ENCODE measurements at regions not wholly inside any gene's neighbourhood (a gene's known extent, or its start where the extent isn't known, plus 50 kb on each side); places are given as distances from the start of the nearest gene placed in this dataset.

DNA sequence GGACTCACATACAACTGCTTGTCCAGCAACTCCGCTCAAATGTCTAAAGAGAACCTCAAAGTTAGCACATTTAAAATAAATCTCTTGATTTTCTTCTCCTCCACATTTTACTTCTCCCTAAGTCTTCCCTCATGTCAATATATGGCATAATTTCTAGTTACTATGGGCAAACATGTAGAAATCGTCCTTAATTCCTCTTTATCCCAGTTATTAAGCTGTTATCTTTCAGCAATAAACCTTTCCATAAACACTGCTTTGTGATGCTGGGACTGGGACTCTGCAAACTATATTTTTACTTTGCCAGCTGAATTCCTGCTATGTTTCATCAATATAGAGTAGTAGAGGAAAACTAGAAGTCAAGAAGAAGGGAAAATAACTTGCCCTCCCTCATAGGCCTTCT lies 99.7 kb downstream of the KCNRG start:
- H3K27me3 Mint-ChIP-seq, result no peaks in the 10 kb centered on the region
- peaks cover 7% of the 10 kb centered on the region for H3K4me1 Mint-ChIP-seq
- POLR2A ChIA-PET, result no interaction called here
- H3K9me3 Mint-ChIP-seq, result no peaks in the 10 kb centered on the region
- H3K36me3 Mint-ChIP-seq (ENCODE audit: low read depth), result peaks cover 10% of the 10 kb centered on the region
- H3K27ac Mint-ChIP-seq, result no peak overlapping the region
- H3K4me3 Mint-ChIP-seq, result no peak overlapping the region
- CTCF ChIA-PET, result interaction anchor here (0.8 to 1.4 kb wide), 3 partner anchors 11 to 33 kb away, joined by 3 read pairs; no protein-coding TSS in a partner anchor
- DNase-seq, result no peak

DNA sequence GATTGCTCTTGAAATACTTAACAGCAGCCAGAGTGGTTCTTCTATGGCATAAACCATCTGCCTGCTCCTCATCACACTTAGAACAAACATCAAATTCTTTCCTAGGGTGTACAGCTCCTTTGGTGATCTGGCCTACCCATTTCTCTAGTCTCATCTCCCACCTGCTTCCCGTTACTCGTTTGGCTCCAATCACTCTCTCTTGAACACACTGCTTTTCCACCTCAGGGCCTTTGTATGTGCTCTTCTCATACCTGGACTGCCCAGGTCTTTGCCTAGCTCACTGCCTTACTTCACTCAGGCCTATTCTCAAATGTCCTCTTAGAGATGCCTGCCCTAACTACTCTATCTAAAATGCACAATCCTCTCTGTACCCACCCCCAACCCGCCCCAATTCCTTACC lies 100.5 kb downstream of the KCNRG start:
- Mint-ChIP-seq H3K9me3 (no peaks in the 10 kb centered on the region), H3K27me3 (no peaks in the 10 kb centered on the region), H3K4me1 (peaks cover 5% of the 10 kb centered on the region), H3K4me3 (no peak overlapping the region), H3K36me3 (ENCODE audit: low read depth) (peaks cover 9% of the 10 kb centered on the region), H3K27ac (no peak overlapping the region)
- CTCF ChIA-PET, result interaction anchor here (0.8 to 1.4 kb wide), 3 partner anchors 11 to 34 kb away, joined by 3 read pairs; no protein-coding TSS in a partner anchor
- POLR2A ChIA-PET, result no interaction called here
- no peak for DNase-seq

DNA sequence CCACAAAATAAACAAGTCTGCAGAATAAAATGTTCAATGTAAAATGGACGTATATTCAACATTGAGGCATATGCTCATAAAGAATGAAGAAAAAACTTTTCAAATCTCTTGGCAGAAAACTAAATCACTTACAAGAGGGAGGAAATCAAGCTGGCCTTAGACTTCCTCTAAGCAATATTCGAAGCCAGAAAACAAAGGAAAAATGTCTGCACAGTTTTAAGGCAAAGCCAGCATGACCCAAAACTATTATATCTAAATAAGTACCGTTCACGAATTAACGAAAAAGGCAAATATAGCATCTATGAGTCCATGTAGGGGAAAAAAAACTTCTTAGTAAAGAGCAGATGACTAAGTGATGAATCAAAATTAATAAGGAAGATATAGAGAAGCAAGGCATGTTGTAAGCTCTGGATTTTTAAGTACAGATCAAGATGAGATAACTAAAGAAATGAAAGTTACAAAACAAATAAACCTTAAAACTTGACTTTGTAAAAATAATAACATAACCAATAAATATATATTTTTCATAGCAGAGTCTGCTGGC lies 101.3 kb downstream of the KCNRG start:
- ChIA-PET CTCF (no interaction called here), POLR2A (no interaction called here)
- H3K4me3 Mint-ChIP-seq, result no peak overlapping the region
- H3K4me1 Mint-ChIP-seq, result peaks cover 5% of the 10 kb centered on the region
- H3K9me3 Mint-ChIP-seq, result no peaks in the 10 kb centered on the region
- H3K36me3 Mint-ChIP-seq (ENCODE audit: low read depth), result peaks cover 10% of the 10 kb centered on the region
- H3K27me3 Mint-ChIP-seq, result no peaks in the 10 kb centered on the region
- H3K27ac Mint-ChIP-seq, result no peak overlapping the region
- DNase-seq, result no peak

GRCh38 chr13:50119591-50119990 lies 104.3 kb downstream of the KCNRG start:
- CTCF ChIA-PET, result no interaction called here
- POLR2A ChIA-PET, result interaction anchor here (0.5 kb wide), 1 partner anchor 183 kb away, joined by 3 read pairs; no protein-coding TSS in a partner anchor
- no peak for DNase-seq

DNA sequence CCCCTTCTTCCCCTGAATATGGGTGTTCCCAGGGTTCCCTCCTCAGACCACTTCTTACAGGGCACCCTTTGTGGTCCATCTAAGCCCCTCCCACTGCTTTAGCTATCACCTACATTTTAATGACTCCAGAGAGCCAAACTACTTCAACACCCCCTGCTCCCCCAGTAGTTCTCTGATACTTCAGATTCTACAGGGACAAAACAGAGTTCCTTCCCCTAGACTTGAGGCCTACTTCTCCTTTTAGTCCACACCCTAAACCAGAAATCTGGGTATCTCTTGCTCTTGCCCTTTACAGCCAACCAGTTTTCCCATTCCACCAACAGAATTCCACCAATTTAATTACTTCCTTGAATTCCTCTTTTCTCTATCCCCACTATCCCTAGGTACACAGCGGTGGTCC lies 107.2 kb downstream of the KCNRG start:
- Mint-ChIP-seq H3K27me3 (peaks cover 5% of the 10 kb centered on the region), H3K27ac (no peak overlapping the region), H3K36me3 (ENCODE audit: low read depth) (peaks cover 27% of the 10 kb centered on the region), H3K4me3 (no peak overlapping the region), H3K4me1 (peaks cover 35% of the 10 kb centered on the region), H3K9me3 (no peaks in the 10 kb centered on the region)
- CTCF ChIA-PET, result no interaction called here
- DNase-seq, result no peak
- POLR2A ChIA-PET, result no interaction called here

More at GRCh38 chr13:50119591-50119990, 104.3 kb downstream of the KCNRG start:
- Mint-ChIP-seq H3K36me3 (ENCODE audit: low read depth) (peaks cover 24% of the 10 kb centered on the region), H3K27ac (no peak overlapping the region), H3K4me3 (no peak overlapping the region), H3K27me3 (peaks cover 5% of the 10 kb centered on the region), H3K9me3 (no peaks in the 10 kb centered on the region), H3K4me1 (peaks cover 26% of the 10 kb centered on the region)

- POLR2A ChIA-PET, result interaction anchor here (0.6 kb wide), 1 partner anchor 41 kb away, joined by 3 read pairs; no protein-coding TSS in a partner anchor
- Mint-ChIP-seq H3K4me3 (peak overlapping the region; percentile 81), H3K27me3 (peaks cover 7% of the 10 kb centered on the region), H3K27ac (peak overlapping the region; percentile 91), H3K9me3 (no peaks in the 10 kb centered on the region), H3K36me3 (ENCODE audit: low read depth) (peaks cover 27% of the 10 kb centered on the region), H3K4me1 (peaks cover 35% of the 10 kb centered on the region)
- CTCF ChIA-PET, result no interaction called here
- no peak for DNase-seq
Observed at GRCh38 chr13:50123002-50123401, 107.8 kb downstream of the KCNRG start.

DNA sequence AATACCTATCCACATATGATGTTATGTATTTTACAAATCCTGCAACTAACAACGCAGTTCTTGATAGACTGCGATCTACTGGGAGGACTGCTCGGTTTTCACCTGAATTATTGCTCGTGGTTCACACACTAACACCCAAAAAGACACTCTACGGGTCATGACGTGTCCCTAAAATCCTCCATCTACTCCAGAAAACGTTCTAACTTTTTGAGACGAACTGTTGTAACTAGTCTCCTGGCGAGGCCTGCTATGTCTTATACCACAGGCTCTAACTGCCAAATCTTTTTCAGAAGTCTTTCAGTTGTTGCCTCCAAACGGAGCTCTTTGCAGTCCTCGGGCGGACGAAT lies 108.2 kb downstream of the KCNRG start:
- no peak for DNase-seq
- peak overlapping the region; percentile 91 for H3K27ac Mint-ChIP-seq
- ChIA-PET CTCF (no interaction called here), POLR2A (interaction anchor here (0.6 kb wide), 1 partner anchor 42 kb away, joined by 3 read pairs; no protein-coding TSS in a partner anchor)
- no peaks in the 10 kb centered on the region for H3K9me3 Mint-ChIP-seq
- peaks cover 27% of the 10 kb centered on the region for H3K36me3 Mint-ChIP-seq (ENCODE audit: low read depth)
- peaks cover 38% of the 10 kb centered on the region for H3K4me1 Mint-ChIP-seq
- H3K27me3 Mint-ChIP-seq, result peaks cover 11% of the 10 kb centered on the region
- H3K4me3 Mint-ChIP-seq, result peak overlapping the region; percentile 81

- CTCF ChIA-PET, result interaction anchor here (0.7 to 3.0 kb wide), 4 partner anchors 41 to 127 kb away, joined by 3 to 9 read pairs (median 4); partner anchors contain the start of gene TRIM13
- DNase-seq, result peak; percentile 59
- peak overlapping the region; percentile 81 for H3K4me3 Mint-ChIP-seq
Observed at GRCh38 chr13:50123862-50124535, 108.8 kb downstream of the KCNRG start.

DNA sequence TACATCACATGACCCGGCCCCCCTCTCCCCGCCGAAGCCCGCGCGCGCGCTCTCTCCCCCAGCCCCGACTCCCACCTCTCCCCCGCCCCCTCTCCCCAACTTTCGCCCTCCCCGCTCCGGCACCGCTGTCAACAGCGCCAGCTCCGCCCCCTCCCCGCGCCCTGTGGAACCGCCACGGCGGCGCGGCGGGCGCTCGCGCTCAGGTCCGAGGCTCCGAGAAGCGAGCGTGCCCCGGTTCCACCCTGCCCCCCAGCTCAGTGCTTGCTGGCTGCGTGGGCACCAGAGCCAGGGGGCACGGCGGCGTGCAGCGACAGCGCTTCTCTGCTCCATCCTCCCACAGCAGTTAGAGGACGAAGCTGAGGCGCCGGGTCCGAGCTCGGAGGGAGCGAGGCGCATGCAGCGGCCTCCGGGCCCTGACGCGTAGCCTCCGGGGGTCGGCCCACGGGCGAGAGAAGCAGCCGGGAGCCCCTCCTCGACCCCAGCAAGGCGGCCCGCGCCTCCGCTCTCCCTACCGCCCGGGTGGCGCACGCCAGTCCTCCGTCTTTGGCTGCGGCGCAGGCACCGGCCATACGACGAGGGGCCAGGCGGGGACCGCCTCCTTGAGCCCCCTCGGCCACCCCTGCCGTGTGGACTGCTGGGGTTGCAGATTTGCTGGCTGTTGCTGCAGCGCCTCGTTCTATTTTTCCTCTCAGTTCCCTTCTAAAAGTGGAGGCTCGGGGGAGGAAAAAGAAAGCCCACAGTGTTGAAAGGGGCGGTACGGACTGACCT lies 109.5 kb downstream of the KCNRG start:
- Mint-ChIP-seq H3K9me3 (no peaks in the 10 kb centered on the region), H3K27ac (peak overlapping the region; percentile 89)

More at GRCh38 chr13:50123862-50124535, 108.8 kb downstream of the KCNRG start:
- peaks cover 16% of the 10 kb centered on the region for H3K27me3 Mint-ChIP-seq
- peak overlapping the region; percentile 91 for H3K27ac Mint-ChIP-seq
- peaks cover 28% of the 10 kb centered on the region for H3K36me3 Mint-ChIP-seq (ENCODE audit: low read depth)
- POLR2A ChIA-PET, result interaction anchor here (0.6 to 2.1 kb wide), 4 partner anchors 40 to 788 kb away, joined by 3 to 9 read pairs (median 4); no protein-coding TSS in a partner anchor
- peaks cover 43% of the 10 kb centered on the region for H3K4me1 Mint-ChIP-seq
- no peaks in the 10 kb centered on the region for H3K9me3 Mint-ChIP-seq

GRCh38 chr13:50125304-50125553 lies 110.0 kb downstream of the KCNRG start:
- H3K4me1 Mint-ChIP-seq, result peaks cover 54% of the 10 kb centered on the region
- no peaks in the 10 kb centered on the region for H3K9me3 Mint-ChIP-seq
- H3K27me3 Mint-ChIP-seq, result peaks cover 27% of the 10 kb centered on the region
- H3K27ac Mint-ChIP-seq, result peak overlapping the region; percentile 89
- peak overlapping the region; percentile 81 for H3K4me3 Mint-ChIP-seq
- ChIA-PET POLR2A (interaction anchor here (0.6 to 2.1 kb wide), 3 partner anchors 42 to 787 kb away, joined by 4 to 9 read pairs (median 4); no protein-coding TSS in a partner anchor), CTCF (interaction anchor here (3.0 kb wide), 1 partner anchor 47 kb away, joined by 9 read pairs; no protein-coding TSS in a partner anchor)
- DNase-seq, result no peak
- H3K36me3 Mint-ChIP-seq (ENCODE audit: low read depth), result peaks cover 27% of the 10 kb centered on the region

More for the DNA sequence above, 109.5 kb downstream of the KCNRG start:
- peaks cover 49% of the 10 kb centered on the region for H3K4me1 Mint-ChIP-seq
- POLR2A ChIA-PET, result interaction anchor here (0.6 to 2.1 kb wide), 4 partner anchors 41 to 787 kb away, joined by 4 to 9 read pairs (median 4); no protein-coding TSS in a partner anchor
- peaks cover 27% of the 10 kb centered on the region for H3K36me3 Mint-ChIP-seq (ENCODE audit: low read depth)
- CTCF ChIA-PET, result interaction anchor here (0.7 to 3.0 kb wide), 4 partner anchors 41 to 127 kb away, joined by 3 to 9 read pairs (median 4); partner anchors contain the start of gene TRIM13
- peak; percentile 95 for DNase-seq
- H3K27me3 Mint-ChIP-seq, result peaks cover 23% of the 10 kb centered on the region
- H3K4me3 Mint-ChIP-seq, result peak overlapping the region; percentile 81

DNA sequence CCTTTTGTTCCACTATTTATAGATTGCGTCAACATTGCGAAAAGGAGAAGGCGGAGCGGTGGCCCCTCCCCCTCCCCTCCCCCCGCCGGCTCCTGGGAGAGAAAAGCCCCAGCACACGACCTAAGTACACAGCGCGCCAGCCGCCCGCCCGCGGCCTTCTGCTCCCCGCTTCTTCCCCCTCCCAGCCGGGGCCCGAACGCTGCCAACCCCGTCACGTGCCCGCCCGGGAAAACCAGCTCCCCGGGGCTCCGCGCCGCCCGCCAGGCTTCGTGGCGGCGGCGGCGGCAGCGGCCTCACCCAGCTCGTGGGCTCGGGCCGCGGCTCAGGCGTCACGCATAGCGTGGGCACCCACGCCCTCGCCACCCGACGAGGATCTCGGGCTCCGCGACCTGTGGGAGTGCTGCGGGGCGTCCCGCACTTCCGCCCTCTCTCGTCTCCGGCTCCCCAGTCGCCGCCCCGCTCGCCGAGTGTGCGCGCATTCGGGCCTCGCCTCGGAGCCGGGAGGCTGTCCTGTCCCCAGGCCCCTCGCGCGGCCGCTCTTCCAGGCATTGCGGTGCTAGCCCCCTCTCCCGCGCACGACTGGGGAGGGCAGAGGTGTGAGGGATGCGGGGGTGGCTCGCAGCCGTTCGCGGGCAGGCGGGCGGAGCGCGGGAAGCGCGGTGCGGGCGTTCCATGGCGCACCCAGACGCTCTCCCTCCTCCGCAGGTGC lies 110.5 kb downstream of the KCNRG start:
- POLR2A ChIA-PET, result interaction anchor here (1.7 to 2.1 kb wide), 3 partner anchors 42 to 786 kb away, joined by 4 to 9 read pairs (median 7); no protein-coding TSS in a partner anchor
- CTCF ChIA-PET, result interaction anchor here (0.7 to 3.0 kb wide), 10 partner anchors 10 to 915 kb away, joined by 3 to 9 read pairs (median 3); partner anchors contain the start of genes SPRYD7 and TRIM13
- Mint-ChIP-seq H3K4me3 (peak overlapping the region; percentile 81), H3K27ac (peak overlapping the region; percentile 97), H3K36me3 (ENCODE audit: low read depth) (peaks cover 26% of the 10 kb centered on the region), H3K27me3 (peaks cover 31% of the 10 kb centered on the region), H3K4me1 (peaks cover 57% of the 10 kb centered on the region), H3K9me3 (no peaks in the 10 kb centered on the region)
- DNase-seq, result peak; percentile 81
